ENCODE measurements at regions not wholly inside any gene's neighbourhood (a gene's known extent, or its start where the extent isn't known, plus 50 kb on each side); places are given as distances from the start of the nearest gene placed in this dataset.

GRCh38 chr5:34510002-34510401 lies 146.1 kb upstream of the RAI14 start:
- TF ChIP-seq CTCF (IDR thresholded peaks at IDR 0.05): no peak
- Histone ChIP-seq H3K9me3 (replicated peaks in 1 of 3) (no peaks in the 10 kb centered on the region), H3K4me1 (replicated peaks in 1 of 2) (no peaks in the 10 kb centered on the region), H3K27ac (peak overlapping the region in 1 of 5 donors; percentile 27), H3K27me3 (no peaks in the 10 kb centered on the region), H3K4me3 (no peak overlapping the region), H3K36me3 (replicated peaks in 1 of 2) (no peaks in the 10 kb centered on the region)
- WGBS, 4 donors: 61 to 74% (median 67%) methylated on average over 5 of the region's 5 CpGs
- DNase-seq: no peak
- intact Hi-C loops (cut with DNase I): no loop called here

GRCh38 chr5:34511063-34511462 lies 145.1 kb upstream of the RAI14 start:
- H3K4me3 ChIP-seq: no peak overlapping the region
- no peaks in the 10 kb centered on the region for H3K4me1 ChIP-seq (replicated peaks in 1 of 2)
- no peaks in the 10 kb centered on the region for H3K36me3 ChIP-seq (replicated peaks in 1 of 2)
- intact Hi-C loops (cut with DNase I): no loop called here
- no peak for DNase-seq
- H3K27ac ChIP-seq: peak overlapping the region in 1 of 5 donors; percentile 62
- no peak for TF ChIP-seq POLR2A (IDR thresholded peaks at IDR 0.05)
- no peak for TF ChIP-seq CTCF (IDR thresholded peaks at IDR 0.05)
- no peaks in the 10 kb centered on the region for H3K9me3 ChIP-seq (replicated peaks in 1 of 3)
- 65 to 74% (median 68%) methylated on average over 4 of the region's 4 CpGs for whole genome bisulfite sequencing, 4 donors
- no peaks in the 10 kb centered on the region for H3K27me3 ChIP-seq

- Histone ChIP-seq H3K4me3 (no peak overlapping the region), H3K27ac (peak overlapping the region in 2 of 5 donors; percentile 17 to 62), H3K36me3 (replicated peaks in 1 of 2) (no peaks in the 10 kb centered on the region), H3K4me1 (replicated peaks in 1 of 2) (no peaks in the 10 kb centered on the region), H3K9me3 (replicated peaks in 1 of 3) (no peaks in the 10 kb centered on the region), H3K27me3 (no peaks in the 10 kb centered on the region)
- WGBS, 4 donors: 55 to 73% (median 71%) methylated on average over 1 of the region's 1 CpG
- intact Hi-C loops (cut with DNase I): no loop called here
- TF ChIP-seq POLR2A (IDR thresholded peaks at IDR 0.05) (no peak), CTCF (IDR thresholded peaks at IDR 0.05) (no peak)
- DNase-seq: no peak
Observed at GRCh38 chr5:34511481-34511880, 144.6 kb upstream of the RAI14 start.

- H3K27ac ChIP-seq: peak overlapping the region in 2 of 5 donors; percentile 17 to 62
- H3K9me3 ChIP-seq (replicated peaks in 1 of 3): no peaks in the 10 kb centered on the region
- peak in 2 of 7 donors; percentile 27 to 29 for DNase-seq
- no peak overlapping the region for H3K4me3 ChIP-seq
- TF ChIP-seq CTCF (IDR thresholded peaks at IDR 0.05): no peak
- TF ChIP-seq POLR2A (IDR thresholded peaks at IDR 0.05): no peak
- 78 to 80% (median 79%) methylated on average over 2 of the region's 2 CpGs for WGBS, 4 donors
- no peaks in the 10 kb centered on the region for H3K4me1 ChIP-seq (replicated peaks in 1 of 2)
- no peaks in the 10 kb centered on the region for H3K27me3 ChIP-seq
- intact Hi-C loops (cut with DNase I): no loop called here
- no peaks in the 10 kb centered on the region for H3K36me3 ChIP-seq (replicated peaks in 1 of 2)
Observed at GRCh38 chr5:34511915-34512314, 144.2 kb upstream of the RAI14 start.

Data from adrenal gland (tissue), 9 donors.